OCI-LY3 (cell line): ENCODE measurements at regions not wholly inside any gene's neighbourhood (a gene's known extent, or its start where the extent isn't known, plus 50 kb on each side); places are given as distances from the start of the nearest gene placed in this dataset.

Experiments used
- CTCF ChIP-seq: fragments of 200-600, 300-600 bp; sonication (generic); IDR thresholded peaks from 2 replicates; pipeline ENCODE4 v1.5.1; 2014; ENCODE audit warnings: antibody characterized with exemption, low read length, low read depth
- EZH2phosphoT487 ChIP-seq: fragments of 200-600 bp; shearing (Covaris generic); IDR thresholded peaks from 2 replicates; pipeline ENCODE4 v1.6.1; 2018; ENCODE audit warnings: antibody characterized with exemption, mixed run types, low read depth

DNA sequence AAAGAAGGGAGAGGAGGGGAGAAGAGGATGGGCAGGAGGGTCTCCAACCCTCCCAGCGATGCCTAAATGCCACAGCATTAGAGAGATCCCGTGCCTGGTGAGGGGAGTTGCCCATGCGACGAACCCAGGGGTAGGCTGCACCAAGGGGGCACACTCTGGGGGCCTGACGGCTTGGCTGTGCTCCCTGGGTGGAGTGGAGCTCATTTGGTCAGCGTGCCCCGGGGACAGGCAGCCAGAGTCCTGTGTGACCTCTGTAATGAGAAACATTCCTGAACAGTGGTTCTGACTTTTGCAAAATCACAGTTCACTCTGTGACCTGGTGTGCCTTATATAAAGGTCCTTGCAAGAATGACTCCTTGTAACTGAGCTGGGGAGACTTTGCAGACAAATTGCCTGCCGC is 205.0 kb upstream of the N4BP1 start:
- TF ChIP-seq CTCF (no peak), EZH2phosphoT487 (no peak)
